Esophagus squamous epithelium (tissue), 4 donors: ENCODE measurements at regions not wholly inside any gene's neighbourhood (a gene's known extent, or its start where the extent isn't known, plus 50 kb on each side); places are given as distances from the start of the nearest gene placed in this dataset.

Experiments used
- CTCF ChIP-seq, 6 experiments: fragments of 450-650 bp in 4 of 6; fragments of 200-600 bp in 2 of 6; sonication (generic) in 2 of 6; IDR thresholded peaks; one replicate each; pipeline ENCODE4 v1.5.1; 2016 to 2019; ENCODE audit warnings: antibody characterized with exemption in 6 of 6, mild to moderate bottlenecking in 4 of 6, moderate library complexity in 4 of 6
- POLR2A ChIP-seq, 4 donors: fragments of 450-650 bp; IDR thresholded peaks; one replicate each; pipeline ENCODE4 v1.6.1; 2017; ENCODE audit warnings: antibody characterized with exemption in 4 of 4, mild to moderate bottlenecking in 4 of 4, moderate library complexity in 3 of 4

- no peak for TF ChIP-seq CTCF (IDR thresholded peaks at IDR 0.05)
- no peak for TF ChIP-seq POLR2A (IDR thresholded peaks at IDR 0.05)
These were observed 748.5 kb upstream of the CDH10 start for GRCh38 chr5:25393256-25393655.
